Common myeloid progenitor, CD34-positive (primary cell): ENCODE measurements at regions not wholly inside any gene's neighbourhood (a gene's known extent, or its start where the extent isn't known, plus 50 kb on each side); places are given as distances from the start of the nearest gene placed in this dataset.

Source experiments
- CTCF ChIA-PET: fragments of 350-600 bp; sonication (Branson Sonifier 250); formaldehyde crosslinking; loops from one replicate; lab custom pipeline; 2021; ENCODE audit warnings: antibody characterized with exemption; lab: Charles Lee
- POLR2A ChIA-PET: fragments of 350-600 bp; sonication (Branson Sonifier 250); formaldehyde crosslinking; loops from one replicate; lab custom pipeline; 2021; ENCODE audit warnings: antibody characterized with exemption; lab: Charles Lee
- DNase-seq, 3 donors: peaks; one replicate each; pipeline versions ENCODE4 v3.0.0 to v3.0.0-alpha.2; 2013
- H3K27ac ChIP-seq, 2 experiments: 1 replicate in 1 of 2; 2 replicates in 1 of 2; pipeline ENCODE4 v1.7.0; 2013; ENCODE audit warnings: inconsistent platforms in 2 of 2, low read length in 2 of 2, mild to moderate bottlenecking in 2 of 2, low read depth in 1 of 2, moderate library complexity in 1 of 2; ENCODE audit not compliant: severe bottlenecking in 2 of 2, insufficient read depth in 1 of 2, poor library complexity in 1 of 2
- H3K27me3 ChIP-seq, 5 experiments: replicated peaks in 2 of 5; 1 replicate in 3 of 5; 2 replicates in 2 of 5; pipeline versions ENCODE4 v1.6.1 to v1.7.0; 2013; ENCODE audit warnings: low read length in 4 of 5, mild to moderate bottlenecking in 2 of 5, moderate library complexity in 2 of 5, inconsistent platforms in 1 of 5; ENCODE audit not compliant: insufficient read depth in 5 of 5, control insufficient read depth in 4 of 5
- H3K36me3 ChIP-seq, 4 experiments: 1 replicate in 2 of 4; 2 replicates in 2 of 4; pipeline versions ENCODE4 v1.6.1 to v1.7.0; 2013; ENCODE audit warnings: low read length in 3 of 4, control low read depth in 1 of 4, mild to moderate bottlenecking in 1 of 4; ENCODE audit not compliant: control insufficient read depth in 4 of 4, insufficient read depth in 4 of 4
- H3K4me1 ChIP-seq, 4 experiments: 1 replicate in 3 of 4; 2 replicates in 1 of 4; pipeline versions ENCODE4 v1.6.1 to v1.7.1; 2013; ENCODE audit warnings: low read length in 3 of 4, mild to moderate bottlenecking in 3 of 4, control low read depth in 1 of 4, inconsistent platforms in 1 of 4, moderate library complexity in 1 of 4; ENCODE audit not compliant: control insufficient read depth in 4 of 4, insufficient read depth in 4 of 4; ENCODE audit errors: control extremely low read depth in 1 of 4
- H3K4me3 ChIP-seq, 7 experiments: 1 replicate in 4 of 7; 2 replicates in 3 of 7; pipeline versions ENCODE4 v1.5.1 to v1.7.0; 2013; ENCODE audit warnings: mild to moderate bottlenecking in 7 of 7, low read length in 6 of 7, moderate library complexity in 6 of 7, inconsistent platforms in 2 of 7, low read depth in 2 of 7, control low read depth in 1 of 7; ENCODE audit not compliant: insufficient read depth in 4 of 7, control insufficient read depth in 1 of 7; ENCODE audit errors: extremely low read depth in 1 of 7
- H3K9me3 ChIP-seq, 5 experiments: 1 replicate in 4 of 5; 2 replicates in 1 of 5; pipeline versions ENCODE4 v1.6.1 to v1.7.1; 2013; ENCODE audit warnings: low read length in 4 of 5, mild to moderate bottlenecking in 2 of 5, inconsistent platforms in 1 of 5, low read depth in 1 of 5, moderate library complexity in 1 of 5; ENCODE audit not compliant: control insufficient read depth in 4 of 5, insufficient read depth in 2 of 5; ENCODE audit errors: control extremely low read depth in 1 of 5
- WGBS: methylation state at CpG from one replicate; pipeline ENCODE4 v1.1.5; 2013; ENCODE audit not compliant: insufficient coverage; 5-methylcytosine and 5-hydroxymethylcytosine counted together

DNA sequence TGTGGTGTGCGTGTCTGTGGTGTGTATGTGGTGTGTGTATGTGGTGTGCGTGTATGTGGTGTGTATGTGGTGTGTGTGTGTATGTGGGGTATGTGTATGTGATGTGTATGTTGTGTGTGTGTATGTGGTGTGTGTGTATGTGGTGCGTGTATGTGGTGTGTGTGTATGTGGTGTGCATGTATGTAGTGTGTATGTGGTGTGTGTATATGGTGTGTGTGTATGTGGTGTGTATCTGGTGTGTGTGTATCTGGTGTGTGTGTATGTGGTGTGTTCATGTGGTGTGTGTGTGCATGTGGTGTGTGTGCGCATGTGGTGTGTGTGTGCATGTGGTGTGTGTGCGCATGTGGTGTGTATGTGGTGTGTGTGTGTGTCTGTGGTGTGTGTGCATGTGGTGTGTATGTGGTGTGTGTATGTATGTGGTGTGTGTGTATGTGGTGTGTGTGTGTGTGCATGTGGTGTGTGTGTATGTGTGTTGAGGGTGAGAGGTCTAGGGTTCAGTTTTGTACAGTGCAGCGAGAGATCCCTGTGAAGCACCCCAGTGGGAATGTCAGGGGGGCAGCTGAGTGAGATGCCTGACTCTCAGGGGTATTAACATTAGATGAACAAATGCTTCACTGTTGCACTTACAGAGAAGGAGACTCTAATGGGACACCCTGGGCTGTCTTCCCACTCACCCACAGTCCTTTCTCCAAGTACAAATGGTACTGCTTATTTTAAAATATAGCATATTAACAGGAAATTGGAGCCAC, 61.3 kb upstream of the MEDAG start:
- Histone ChIP-seq H3K4me1 (peaks cover 0 to 4% (median under 1%) of the 10 kb centered on the region in 4 experiments), H3K27ac (no peak overlapping the region), H3K27me3 (peaks cover 0 to 10% (median 5%) of the 10 kb centered on the region in 5 experiments), H3K4me3 (no peak overlapping the region), H3K36me3 (no peaks in the 10 kb centered on the region), H3K9me3 (peaks cover 0 to 9% (median 5%) of the 10 kb centered on the region in 5 experiments)
- 97% methylated on average over 4 of the region's 6 CpGs for WGBS
- ChIA-PET CTCF (no interaction called here), POLR2A (no interaction called here)
- peak; percentile 31 to 56 (median 32) for DNase-seq

DNA sequence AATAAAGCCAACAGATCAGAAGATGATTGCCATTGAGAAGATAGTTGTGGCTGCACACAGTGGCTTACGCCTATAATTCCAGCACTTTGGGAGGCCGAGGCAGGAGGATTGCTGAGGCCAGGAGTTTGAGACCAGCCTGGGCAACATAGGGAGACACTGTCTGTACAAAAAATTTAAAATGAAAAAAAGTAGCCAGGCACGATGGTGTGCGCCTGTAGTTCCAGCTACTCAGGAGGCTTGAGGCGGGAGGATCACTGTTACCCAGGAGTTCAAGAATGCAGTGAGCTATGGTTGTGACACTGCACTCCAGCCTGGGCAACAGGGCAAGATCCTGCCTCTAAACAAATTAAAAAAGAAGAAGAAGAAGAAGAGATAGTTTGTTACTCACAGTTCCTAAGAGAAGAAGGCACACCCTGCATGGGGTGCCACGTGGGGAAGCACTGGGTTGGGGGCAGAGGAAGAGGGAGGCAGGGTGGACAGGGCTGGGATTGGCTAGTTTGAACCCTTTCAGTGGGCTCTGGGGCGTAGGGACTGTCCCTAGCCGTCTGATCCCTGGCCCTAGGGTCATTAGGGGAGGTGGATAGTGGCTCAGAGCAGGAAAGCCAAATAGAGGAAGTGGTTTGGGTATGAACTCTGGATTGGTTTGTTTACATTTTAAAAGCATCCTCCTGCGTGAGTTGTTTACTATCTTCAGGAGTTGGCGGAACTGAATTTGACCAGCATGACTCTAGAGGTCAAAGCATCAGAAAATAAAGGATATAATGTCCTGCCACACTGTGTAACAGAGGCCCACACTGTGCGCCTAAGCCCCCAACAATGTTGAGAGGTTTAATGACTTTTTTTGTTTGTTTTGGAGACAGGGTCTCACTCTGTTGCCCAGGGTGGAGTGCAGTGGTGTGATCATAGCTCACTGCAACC, 60.5 kb upstream of the MEDAG start:
- H3K27ac ChIP-seq = no peak overlapping the region
- CTCF ChIA-PET = no interaction called here

DNA sequence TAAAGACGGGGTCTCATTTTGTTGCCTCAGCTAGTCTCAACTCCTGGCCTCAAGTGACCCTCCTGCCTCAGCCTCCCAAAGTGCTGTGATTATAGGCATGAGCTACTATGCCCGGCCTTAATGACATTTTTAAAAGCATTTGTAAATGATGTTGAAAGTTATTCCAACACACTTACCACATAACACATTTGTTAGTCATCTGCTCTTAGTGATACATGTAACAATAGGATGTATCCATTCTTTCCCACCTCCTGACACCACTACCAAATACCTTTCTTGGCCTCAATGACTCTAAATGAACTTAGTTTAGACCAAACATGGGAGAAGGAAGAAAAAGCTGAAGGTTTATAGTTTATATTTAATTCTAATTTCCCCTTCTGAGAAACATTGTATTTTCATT, 59.8 kb upstream of the MEDAG start:
- POLR2A ChIA-PET = no interaction called here
- DNase-seq = no peak

More for the DNA sequence above, 60.5 kb upstream of the MEDAG start:
- Histone ChIP-seq H3K9me3 (peaks cover 0 to 9% (median 6%) of the 10 kb centered on the region in 5 experiments), H3K4me3 (no peak overlapping the region), H3K4me1 (peaks cover 0 to 4% (median under 1%) of the 10 kb centered on the region in 4 experiments), H3K27me3 (peaks cover 0 to 10% (median 5%) of the 10 kb centered on the region in 5 experiments), H3K36me3 (no peaks in the 10 kb centered on the region)
- peak in 2 of 3 donors; percentile 47 to 57 for DNase-seq
- WGBS = 53% methylated on average over 10 of the region's 11 CpGs
- POLR2A ChIA-PET = no interaction called here

DNA sequence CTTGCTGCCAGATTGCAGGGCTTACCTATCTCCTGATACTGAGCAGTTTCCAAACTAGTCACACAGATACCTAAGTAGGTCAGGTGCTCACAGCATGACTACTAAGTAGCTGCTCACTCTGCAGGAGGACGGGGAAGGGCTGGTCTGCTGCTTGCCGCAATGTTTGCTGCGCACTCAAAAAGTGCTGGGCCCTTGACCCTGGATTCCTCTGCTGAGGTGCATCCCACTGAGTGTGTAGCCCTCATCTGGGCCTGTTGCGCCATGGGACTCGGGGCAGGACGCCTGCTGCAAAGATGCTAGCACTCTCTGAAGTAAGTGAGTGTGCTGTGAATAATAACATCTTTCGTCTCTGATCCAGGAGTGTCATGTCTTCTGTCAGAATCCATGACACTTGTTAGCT, 59.2 kb upstream of the MEDAG start:
- Histone ChIP-seq H3K4me1 (peaks cover 0 to 4% (median under 1%) of the 10 kb centered on the region in 4 experiments), H3K9me3 (peaks cover 0 to 9% (median 6%) of the 10 kb centered on the region in 5 experiments), H3K27me3 (peaks cover 0 to 10% (median 5%) of the 10 kb centered on the region in 5 experiments), H3K27ac (no peak overlapping the region), H3K4me3 (no peak overlapping the region), H3K36me3 (no peaks in the 10 kb centered on the region)
- DNase-seq = no peak
- 97% methylated on average over 3 of the region's 7 CpGs for WGBS
- CTCF ChIA-PET = interaction anchor here (1.4 kb wide), 1 partner anchor 19 kb away, joined by 5 read pairs; no protein-coding TSS in a partner anchor
- POLR2A ChIA-PET = no interaction called here

More for the DNA sequence above, 59.8 kb upstream of the MEDAG start:
- peaks cover 0 to 4% (median under 1%) of the 10 kb centered on the region in 4 experiments for H3K4me1 ChIP-seq
- peaks cover 0 to 10% (median 5%) of the 10 kb centered on the region in 5 experiments for H3K27me3 ChIP-seq
- peaks cover 0 to 9% (median 6%) of the 10 kb centered on the region in 5 experiments for H3K9me3 ChIP-seq
- 83% methylated on average over 1 of the region's 2 CpGs for WGBS
- H3K4me3 ChIP-seq = no peak overlapping the region
- H3K27ac ChIP-seq = no peak overlapping the region
- CTCF ChIA-PET = no interaction called here
- H3K36me3 ChIP-seq = no peaks in the 10 kb centered on the region

DNA sequence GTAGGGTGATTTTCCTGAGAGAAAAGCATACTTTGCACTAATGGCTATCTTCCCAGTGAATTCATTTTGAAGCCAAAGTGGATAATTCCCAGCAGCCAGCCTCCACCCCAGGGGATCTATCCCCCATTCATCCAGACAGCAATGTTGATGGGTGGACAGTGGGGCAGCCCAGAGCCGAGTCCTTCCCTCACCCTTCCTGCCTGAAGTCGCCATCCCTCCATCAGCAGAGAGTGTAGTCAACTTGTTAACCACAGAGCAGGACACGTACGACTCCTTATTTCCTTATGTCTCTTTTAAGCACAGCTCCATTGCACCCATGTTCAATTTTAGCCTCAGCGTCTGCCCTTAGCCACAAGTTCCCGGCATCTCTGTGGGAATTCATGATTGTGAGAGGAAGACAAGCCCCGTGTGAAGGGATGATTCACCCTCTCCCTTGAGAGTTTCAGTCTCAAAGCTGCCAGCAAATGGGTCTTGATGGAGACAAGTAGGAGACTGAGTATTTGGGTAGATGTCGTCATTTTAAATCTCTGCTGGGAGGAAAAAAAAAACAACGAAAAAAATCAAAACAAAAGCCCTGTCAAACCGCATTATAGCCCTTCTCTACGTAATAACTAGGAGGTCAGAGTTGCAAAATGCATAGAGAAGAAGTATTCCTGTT, 58.3 kb upstream of the MEDAG start:
- WGBS = 71% methylated on average over 10 of the region's 11 CpGs
- H3K4me1 ChIP-seq = peaks cover 0 to 4% (median under 1%) of the 10 kb centered on the region in 4 experiments
- no peaks in the 10 kb centered on the region for H3K36me3 ChIP-seq
- ChIA-PET POLR2A (no interaction called here), CTCF (interaction anchor here (1.4 kb wide), 1 partner anchor 18 kb away, joined by 5 read pairs; no protein-coding TSS in a partner anchor)
- H3K9me3 ChIP-seq = peaks cover 0 to 9% (median 6%) of the 10 kb centered on the region in 5 experiments
- no peak for DNase-seq
- H3K4me3 ChIP-seq = no peak overlapping the region
- H3K27ac ChIP-seq = no peak overlapping the region
- peaks cover 0 to 12% (median 5%) of the 10 kb centered on the region in 5 experiments for H3K27me3 ChIP-seq

DNA sequence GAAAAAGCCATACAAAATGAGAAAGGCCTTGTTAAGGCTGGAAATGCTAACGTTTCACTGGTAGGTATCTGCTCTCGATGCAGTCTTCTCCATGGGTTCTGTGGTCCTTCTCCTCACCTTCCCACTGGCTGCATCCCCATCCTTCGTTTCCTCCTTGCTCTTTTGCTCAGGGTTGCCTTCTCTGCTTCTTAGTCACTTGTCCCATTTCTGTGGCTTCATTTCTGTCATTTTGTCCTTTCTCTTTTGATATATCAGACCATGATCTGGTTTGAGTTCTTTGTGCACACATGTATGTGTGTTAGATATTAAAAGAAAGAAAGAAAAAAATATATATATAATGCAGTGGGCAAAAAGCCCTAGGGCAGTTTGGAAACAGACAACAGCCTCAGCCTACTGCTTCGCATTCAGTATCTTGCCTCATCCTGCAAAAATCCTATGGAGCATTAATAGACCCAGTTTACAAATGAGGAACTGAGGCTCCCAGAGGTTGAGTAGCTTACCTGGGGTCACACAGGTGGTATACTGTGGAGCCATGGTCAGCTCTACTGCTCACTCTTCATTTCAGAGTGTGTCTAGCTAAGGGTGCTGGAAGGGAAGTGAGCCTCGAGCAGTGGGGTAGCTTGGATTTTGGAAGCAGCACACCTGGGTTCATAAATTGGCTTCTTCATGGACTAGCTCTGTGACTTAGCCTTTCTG, 57.6 kb upstream of the MEDAG start:
- POLR2A ChIA-PET = no interaction called here
- H3K27ac ChIP-seq = no peak overlapping the region
- DNase-seq = no peak
- CTCF ChIA-PET = interaction anchor here (0.6 to 1.8 kb wide), 3 partner anchors 13 to 18 kb away, joined by 3 to 9 read pairs (median 5); no protein-coding TSS in a partner anchor
- no peaks in the 10 kb centered on the region for H3K36me3 ChIP-seq
- no peak overlapping the region for H3K4me3 ChIP-seq
- WGBS = 87% methylated on average over 5 of the region's 5 CpGs
- H3K27me3 ChIP-seq = peaks cover 0 to 12% (median 5%) of the 10 kb centered on the region in 5 experiments
- peaks cover 0 to 9% (median 6%) of the 10 kb centered on the region in 5 experiments for H3K9me3 ChIP-seq
- H3K4me1 ChIP-seq = peaks cover 0 to 4% (median under 1%) of the 10 kb centered on the region in 4 experiments
